NCI-H1694 (cell line): ENCODE measurements at regions not wholly inside any gene's neighbourhood (a gene's known extent, or its start where the extent isn't known, plus 50 kb on each side); places are given as distances from the start of the nearest gene placed in this dataset.
"Not testable (repeated sequence)": the region's sequence is repeated elsewhere in the genome, so short reads cannot be mapped to it uniquely, and the experiment has no call there.

ENCODE experiments used
- DNase-seq: peaks from one replicate; lab custom pipeline; 2025; lab: John Stamatoyannopoulos, UW

DNA sequence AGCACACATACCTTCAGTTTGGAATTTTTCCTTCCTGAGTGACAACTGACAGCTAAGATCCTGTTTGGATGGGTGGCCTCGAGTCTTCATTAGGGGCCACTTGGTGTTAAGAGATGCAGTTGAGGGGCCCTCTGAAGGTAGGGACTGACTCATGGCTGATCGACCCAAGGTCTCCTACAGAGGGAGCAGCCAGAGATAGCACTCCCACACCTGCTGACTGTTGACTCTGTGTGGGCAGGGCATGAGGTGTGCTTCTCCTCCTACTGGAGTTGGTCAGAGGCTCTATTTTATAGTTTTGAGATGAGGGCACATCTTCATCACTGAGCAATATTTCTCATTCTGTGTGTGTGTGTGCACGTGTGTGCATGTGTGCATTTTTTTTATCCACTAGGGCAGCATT, 378.8 kb upstream of the PODXL start:
- no peak for DNase-seq

DNA sequence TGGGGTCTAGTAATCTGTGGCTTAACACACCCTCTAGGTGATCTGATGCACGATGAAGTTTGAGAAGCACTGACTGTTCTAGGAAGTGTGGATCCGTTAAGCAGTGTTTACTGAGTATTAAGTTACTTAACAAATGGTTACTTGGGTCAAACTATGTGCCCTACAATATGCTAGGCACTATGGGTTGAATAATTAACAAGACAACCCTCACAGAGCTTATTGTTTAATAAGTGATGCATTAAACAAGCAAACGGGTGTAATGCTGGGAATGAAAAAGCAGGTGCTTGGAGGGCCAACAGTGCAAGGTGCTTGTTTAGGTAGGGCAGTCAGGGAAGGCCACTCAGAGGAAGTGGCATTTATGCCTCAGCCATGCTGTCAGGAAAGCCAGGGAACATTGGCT, 378.0 kb upstream of the PODXL start:
- DNase-seq: no peak

DNA sequence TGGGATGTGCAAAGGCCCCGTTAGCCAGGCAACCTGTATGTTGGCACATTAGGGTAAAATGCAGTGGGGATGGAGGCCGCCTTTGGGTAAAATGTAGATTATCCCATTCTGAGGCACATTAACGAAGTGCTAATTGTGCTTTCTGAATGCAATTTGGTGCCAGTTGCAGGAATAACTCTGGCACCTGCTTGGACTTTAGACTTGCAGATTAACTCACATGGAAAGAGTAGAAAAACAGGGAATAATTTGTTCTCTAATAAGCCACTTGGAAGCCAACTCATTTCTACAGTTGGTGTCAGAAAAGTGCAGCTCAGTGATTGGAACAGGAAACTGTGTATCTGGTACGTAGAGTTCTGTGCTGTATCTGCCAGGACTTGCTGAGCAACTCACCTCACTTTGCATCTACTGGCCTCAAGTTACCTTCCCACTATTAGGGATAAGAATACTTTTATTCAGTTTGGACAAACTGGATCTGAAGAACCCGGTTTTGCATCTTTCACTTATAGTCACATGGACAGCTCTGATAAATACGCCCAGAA, 377.4 kb upstream of the PODXL start:
- DNase-seq: no peak

DNA sequence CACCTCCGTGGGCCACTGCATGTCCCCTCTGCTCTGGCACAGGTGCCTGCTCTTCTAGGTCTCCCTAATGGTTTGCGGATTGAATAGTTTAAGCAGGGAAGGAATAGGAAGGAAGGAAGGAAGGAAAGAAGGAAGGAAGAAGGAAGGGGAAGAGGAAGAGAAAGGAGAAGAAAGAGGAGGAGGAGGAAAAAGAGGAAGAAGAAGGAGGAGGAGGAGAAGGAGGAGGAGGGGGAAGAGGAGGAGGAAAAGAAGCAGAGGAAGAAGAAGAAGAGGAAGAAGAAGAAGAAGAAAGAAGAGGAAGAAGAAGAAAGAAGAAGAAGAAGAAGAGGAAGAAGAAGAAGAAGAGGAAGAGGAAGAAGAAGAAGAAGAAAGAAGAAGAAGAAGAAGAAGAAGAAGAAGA, 376.8 kb upstream of the PODXL start:
- not testable (repeated sequence) for DNase-seq

DNA sequence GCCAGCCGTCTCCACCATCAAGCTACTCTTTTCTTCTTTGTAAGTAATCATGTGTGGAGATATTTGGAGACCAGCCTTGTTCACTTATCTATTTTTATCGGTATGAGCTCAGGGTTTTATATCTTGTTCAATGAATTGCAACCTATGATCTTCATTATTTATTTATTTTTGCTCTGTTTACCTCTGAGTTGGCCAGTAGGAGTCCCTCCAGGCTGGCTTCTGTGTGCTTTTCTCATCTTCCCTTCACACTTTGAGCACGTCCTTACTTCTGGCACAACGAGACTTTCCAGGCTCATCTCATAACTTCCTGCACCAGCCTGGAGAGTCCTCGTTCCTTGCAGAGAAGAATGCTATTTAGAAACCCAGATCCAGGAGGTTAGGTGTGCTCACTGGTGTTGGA, 375.8 kb upstream of the PODXL start:
- DNase-seq: no peak

DNA sequence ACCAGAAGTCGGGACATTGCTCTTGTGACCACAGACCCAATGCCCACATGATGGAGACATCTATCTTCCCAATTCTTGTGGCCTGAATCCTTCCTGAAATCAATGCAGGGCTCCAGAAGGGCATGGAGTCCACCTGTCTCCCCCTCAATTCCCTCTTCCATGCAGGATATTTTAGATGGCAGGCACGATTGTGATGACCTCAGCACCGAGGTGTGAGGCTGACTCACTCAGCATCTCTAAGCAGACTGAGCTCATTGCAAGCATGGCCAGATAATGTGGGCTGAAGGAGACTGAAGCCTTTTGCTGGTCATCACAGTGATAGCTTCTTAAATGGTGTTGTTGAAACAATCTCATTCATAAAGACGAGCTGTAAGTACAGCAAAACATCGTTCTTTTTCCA, 374.9 kb upstream of the PODXL start:
- no peak for DNase-seq

DNA sequence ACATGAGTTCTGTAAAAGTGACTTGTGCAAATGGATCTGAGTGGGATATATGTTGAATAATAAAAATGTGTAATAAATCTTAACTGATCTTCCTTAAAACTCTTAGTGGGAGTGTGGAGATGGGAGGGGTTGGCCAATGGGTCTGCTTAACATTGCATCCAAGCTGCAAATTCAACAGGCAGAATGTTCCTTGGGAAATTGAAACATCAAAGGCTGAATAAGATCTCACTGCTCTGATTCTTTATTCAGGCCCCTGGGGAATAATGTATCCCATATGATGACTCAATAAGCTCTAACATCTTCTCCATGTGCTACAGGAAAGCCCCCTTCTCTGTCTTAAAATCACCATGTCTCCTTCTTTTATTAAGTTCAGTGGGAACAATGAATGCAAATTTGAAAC, 373.2 kb upstream of the PODXL start:
- no peak for DNase-seq

DNA sequence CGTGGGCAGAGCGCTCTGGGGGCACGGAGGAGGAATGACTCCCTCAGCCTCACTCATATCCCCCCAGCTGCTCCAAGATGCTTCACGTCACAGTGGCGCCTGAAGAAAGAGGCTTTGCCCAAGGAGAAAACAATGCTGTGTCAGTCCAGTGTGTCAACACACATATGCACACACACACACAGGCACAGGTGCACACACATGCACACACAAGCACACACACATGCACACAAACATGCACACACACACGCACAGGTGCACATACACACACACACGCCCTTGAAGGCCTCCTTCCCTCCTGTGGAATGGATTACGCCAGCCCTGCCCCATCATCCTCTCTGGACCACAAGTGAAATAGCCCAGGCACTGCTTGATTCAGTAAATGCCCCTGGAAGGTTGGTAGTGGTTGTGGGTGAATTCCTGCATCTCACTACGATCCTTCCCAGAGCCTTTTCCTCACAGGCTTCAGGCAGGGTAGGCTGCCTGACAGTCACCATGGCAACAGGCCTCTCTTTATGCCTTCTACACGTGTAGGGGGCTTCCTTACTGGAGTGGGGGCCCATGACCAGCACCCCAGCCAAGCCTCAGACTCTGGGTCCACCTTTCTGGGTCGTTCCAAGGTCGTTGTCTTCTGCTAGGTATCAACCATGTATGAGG, 371.5 kb upstream of the PODXL start:
- DNase-seq: no peak

DNA sequence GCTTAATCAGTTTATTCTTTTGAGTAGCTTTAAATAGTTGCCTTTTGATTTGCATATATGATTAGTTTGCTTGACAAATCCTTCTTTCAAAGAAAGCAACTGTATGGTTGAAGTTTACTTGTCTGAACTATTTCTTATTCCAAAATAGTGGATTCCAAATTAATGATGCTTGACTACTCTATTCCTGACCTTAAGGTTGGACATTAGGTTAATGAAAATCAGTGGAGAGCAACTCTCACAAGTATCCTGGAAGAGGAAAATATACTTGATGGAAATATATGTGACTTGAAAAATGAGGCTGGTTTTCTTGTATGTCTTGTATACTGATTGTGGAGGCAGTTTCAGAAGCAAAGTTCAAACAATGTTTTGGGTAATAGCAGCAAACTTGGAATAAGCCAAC, 369.2 kb upstream of the PODXL start:
- no peak for DNase-seq

DNA sequence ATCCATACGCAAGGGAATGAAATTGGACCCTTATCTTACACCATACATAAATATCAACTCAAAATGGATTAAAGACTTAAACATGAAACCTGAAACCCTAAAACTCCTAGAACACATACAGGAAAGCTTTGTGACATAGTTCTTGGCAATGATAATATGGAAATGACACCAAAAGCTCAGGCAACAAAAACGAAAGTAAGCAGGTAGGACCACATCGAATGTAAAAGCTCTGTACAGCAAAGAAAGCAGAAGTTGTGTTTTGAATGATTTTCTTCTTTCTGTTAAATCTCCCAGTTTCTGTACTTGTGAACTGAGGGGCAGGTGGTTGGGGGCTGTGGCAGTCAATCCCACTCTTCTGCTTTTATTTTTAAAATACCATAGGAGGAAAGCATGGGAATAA, 368.4 kb upstream of the PODXL start:
- no peak for DNase-seq

DNA sequence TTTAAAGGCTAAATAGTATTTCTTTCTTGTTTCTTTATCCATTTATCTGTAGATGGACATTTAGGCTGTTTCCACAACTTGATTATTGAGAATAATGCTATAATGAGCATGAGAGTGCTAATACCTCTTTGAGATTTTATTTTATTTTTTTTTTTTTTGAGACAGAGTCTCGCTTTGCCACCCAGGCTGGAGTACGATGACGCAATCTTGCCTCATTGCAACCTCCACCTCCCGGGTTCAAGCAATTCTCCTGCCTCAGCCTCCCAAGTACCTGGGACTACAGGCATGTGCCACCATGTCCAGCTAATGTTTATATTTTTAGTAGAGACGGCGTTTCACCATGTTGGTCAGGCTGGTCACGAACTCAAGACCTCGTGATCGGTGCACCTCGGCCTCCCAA, 366.5 kb upstream of the PODXL start:
- not testable (repeated sequence) for DNase-seq

DNA sequence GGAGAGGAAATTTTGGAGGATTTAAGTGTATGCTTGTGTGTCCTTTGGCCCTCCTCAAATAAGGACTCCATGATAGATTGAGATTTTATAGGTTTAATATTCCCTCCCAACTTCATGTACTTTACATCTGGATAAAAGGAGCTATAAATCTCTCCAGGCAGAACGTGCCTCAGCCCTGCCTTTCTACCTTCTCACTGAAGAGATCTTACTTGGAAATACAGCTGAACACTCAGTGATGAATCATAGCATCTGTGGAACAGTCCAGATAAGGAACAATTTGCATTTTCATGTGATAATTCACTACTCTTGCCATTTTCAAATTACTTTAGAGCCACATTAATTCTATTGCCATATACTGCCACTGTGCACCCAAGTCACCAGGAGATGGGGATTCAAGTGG, 364.6 kb upstream of the PODXL start:
- DNase-seq: no peak

DNA sequence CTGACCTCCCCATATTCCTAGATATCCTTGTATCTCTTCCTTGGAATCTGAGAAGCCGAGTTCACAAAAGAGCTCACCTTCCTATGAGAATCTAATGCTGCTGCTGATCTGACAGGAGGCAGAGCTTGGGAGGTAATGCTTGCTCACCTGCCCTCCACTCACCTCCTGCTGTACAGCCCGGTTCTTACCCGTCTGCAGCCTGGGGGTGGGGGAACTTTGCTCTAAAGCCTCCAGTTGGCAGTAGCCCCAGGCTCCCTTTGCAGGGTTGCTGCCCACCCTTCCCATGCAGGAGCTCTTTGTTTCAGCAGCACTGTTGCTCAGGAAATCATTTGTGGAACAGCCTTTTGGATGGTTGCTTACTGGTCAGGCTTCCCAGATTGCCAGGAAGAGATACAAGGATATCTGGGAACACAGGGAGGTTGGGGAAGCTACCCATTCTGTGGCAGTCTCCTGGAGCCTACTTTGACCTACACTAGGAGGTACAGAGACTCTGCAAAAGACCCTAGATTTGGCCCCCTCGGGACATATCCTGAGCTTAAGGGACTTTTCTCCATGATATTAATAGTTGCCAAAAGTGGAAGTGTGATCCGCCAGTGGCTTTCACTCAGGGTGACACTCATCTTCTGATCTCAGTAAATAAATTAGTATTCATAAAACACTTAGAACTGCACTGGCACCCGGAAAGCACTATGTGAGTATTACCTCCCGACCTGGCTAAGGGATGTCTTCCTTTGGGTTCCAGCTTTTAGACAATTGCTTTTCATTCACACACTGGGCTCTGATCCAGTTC, 363.7 kb upstream of the PODXL start:
- DNase-seq: no peak

DNA sequence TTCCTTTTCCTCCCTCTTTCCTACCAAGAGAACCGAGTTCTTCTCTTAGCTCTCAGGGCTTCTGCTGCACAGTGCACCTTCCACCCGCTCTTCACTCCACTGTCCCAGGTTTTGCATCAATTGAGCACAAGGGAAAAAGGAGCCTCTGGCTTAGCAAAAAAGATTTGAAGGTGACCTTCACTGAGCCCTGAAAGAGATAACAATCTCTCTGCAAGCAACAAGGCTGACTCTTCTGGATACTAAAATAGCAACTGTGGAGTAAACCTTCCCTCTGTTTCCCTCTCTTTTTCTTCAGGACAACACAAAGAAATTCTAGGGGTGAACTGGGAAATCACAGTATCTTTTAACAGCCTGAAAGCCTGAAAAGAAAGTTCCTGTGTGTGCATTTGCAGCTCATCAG, 354.7 kb upstream of the PODXL start:
- no peak for DNase-seq

DNA sequence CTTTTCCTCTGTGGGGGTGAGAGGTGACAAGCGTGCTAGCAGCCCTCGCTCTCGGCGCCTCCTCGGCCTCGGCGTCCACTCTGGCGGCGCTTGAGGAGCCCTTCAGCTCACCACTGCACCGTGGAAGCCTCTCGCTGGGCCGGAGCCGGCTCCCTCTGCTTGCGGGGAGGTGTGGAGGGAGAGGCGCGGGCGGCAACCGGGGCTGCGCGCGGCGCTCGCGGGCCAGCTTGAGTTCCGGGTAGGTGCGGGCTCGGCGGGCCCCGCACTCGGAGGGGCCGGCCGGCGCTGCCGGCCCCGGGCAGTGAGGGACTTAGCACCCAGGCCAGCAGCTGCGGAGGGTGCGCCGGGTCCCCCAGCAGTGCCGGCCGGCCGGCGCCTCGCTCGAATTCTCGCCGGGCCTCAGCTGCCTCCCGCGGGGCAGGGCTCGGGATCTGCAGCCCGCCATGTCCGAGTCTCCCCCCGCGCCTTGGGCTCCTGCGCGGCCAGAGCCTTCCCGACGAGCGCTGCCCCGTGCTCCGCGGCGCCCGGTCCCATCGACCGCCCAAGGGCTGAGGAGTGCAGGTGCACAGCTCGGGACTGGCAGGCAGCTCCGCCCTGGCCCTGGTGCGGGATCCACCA, 352.8 kb upstream of the PODXL start:
- no peak for DNase-seq

DNA sequence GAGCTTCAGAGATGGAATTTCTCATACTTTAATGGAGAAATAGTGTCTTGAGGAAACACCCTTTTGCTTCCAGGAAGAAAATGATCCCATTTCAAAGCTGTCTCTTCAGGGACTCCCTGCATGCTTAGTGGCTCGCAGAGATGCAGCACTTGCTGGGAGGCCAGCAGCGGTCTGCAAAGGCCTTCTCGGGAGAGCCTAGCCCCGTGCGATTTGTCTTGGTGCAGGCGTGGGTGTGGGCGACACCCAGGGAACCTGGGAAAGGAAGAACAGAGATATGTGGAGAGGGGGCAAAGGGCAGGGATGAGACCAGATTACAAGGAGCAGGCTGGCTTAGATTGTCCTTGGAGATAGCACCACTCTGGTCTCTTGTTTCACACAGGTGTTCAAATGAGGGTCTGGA, 352.3 kb upstream of the PODXL start:
- no peak for DNase-seq

DNA sequence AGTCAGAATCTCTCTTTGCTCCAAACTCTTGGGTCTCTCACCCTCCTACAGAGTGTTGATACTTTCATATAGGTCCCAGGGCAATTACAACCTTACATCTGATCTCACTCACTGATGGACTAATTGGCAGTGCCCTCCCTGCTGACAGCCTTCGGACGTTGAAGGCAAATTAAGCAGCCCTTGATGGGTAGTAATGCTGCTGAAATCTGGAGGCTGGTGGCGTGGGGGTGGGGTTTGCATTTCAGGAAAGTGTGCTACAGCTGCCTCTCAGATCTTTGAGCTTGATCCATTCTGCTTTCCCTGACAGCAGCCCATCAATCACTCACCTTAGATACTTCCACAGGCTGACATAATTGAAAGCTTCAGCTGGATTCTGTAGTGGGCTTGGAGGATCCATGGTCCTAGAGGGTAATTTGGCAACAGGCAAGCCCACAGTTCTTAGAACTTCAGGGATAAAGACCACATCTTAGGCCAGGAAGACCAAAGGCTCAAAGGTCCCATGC, 349.1 kb upstream of the PODXL start:
- DNase-seq: no peak

DNA sequence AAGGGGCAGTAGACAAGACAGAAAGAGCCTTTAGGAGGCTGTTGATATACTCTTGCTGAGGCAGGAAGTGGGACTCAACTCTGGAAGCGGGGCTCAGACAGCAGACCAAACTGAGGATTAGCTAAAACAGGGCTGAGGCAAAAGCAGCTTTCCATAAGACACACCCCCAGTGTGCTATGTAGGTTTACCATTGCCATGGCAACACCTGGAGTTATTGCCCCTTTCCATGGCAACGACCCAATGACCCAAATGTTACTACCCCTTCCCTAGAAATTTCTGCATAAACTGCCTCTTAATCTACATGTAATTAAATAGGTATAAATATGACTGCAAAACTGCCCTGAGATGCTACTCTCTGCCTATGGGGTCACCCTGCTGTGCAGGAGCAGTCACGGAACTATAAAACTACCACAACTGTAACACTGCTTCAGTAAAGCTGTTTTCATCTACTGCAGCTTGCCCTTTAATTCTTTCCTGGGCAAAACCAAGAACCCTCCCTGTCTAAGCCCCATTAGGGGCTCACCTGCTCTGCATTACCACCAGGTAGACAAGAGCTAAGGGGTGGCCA, 348.4 kb upstream of the PODXL start:
- no peak for DNase-seq

DNA sequence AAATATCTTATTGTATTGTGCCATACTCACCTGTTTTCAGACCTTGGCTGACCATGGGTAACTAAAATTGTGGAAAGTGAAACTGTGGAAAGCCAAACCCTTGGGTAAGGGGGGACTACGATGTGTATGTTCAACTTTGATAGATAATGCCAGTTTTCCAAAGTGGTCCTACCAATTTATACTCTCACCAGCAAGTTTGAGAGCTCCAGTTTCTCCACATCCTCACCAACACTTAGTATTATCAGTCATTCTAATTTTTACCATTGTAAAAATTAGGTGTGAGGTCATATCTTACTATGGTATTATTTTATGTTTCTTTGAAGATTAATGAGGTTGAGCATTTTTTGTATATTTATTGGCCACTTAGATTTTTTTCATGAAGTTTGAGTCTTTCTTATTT, 346.9 kb upstream of the PODXL start:
- no peak for DNase-seq

DNA sequence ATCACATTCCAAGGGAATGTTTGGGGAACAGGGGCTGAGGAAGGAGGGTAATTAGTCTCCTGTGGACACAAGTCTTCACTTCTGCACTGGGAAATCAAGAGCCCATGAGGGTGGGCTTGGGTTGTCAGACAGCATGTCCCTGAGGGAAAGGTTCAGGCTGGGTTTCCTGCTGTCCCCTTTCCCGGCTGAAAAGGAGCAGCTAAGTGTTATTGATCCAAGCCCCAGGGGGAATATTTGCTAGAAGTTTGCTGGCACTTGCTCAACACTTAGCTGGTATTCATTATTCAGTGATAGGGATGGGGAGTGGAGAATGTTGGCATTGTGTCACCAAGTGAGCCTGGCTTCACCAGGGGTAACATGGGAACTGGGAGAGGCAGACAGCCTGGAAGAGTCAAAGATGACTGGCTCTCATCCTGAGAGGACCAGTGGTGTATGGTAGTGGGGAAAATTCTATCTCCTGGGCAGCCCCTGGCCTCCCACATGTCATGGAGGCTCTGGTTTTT, 344.4 kb upstream of the PODXL start:
- DNase-seq: no peak

DNA sequence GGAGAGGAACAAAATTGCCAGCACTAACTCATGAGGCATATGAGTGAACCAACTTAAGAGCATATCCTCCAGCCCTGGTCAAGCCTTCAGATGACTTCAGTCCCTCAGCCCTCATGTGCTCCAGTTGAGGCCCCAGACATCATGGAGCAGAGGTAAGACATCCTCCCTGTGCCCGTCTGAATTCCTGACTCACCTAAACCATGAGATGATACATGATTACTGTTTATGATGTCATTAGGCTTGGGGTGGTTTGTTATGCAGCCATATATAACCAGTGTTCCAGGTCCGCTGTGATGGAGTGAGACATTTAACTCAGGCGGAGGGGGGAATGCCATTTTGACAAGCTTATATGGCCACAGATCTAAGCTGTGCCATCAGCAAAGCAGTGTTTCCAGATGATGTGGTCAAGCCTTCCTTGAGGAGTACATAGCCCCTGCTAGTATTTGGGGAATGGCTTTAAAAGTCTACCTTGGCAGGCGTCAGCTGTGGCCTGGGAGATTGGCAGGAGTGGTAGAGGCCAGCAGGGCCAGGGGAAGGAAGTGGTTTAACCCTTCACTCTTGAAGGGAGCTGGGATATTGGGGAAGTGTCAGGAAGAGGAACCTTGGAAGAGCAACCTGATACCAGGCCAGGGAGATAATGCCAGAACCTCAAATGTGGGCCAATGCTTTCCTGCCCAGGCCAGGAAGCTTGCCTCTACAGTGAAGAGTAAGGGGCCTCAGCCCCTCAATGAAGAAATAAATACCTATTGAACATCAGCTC, 343.0 kb upstream of the PODXL start:
- DNase-seq: no peak

DNA sequence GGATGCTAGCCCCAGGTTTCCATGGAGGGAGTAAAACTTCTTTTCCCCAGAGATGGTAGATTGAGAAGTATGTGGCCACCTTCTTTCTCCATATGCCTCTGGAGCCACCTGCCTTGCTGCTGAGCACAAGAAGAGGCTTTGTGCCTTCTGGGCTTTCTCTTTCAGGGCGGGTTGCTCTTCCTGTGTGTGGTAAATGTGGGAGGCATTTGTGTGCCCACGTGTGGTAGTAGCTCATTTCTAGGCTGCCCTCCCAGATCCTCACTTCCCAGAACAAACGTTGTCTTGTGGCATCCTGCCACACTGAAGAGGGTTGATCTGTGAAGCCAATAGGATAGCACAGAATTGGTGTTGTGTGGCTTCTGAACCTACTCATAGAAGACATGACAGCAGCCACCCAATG, 342.0 kb upstream of the PODXL start:
- DNase-seq: no peak
